ENCODE measurements at regions not wholly inside any gene's neighbourhood (a gene's known extent, or its start where the extent isn't known, plus 50 kb on each side); places are given as distances from the start of the nearest gene placed in this dataset.

DNA sequence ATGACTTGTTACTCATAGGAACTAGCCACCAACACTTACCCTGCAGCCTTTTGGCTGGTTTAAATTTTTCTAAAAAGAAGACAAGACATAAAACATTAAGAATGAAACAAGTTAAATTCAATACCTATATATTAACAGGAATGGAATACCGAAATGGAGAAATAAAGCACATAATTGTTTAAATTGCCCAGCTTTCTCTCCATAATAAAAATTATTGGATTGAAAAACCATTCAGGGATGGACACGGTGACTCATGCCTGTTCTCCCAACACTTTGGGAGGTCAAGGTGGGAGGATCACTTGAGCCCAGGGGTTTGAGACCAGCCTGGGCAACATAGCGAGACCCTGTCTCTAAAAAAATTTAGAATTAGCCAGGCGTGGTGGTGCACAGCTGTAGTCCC is 179.4 kb upstream of the MKLN1 start:
- no peak for DNase-seq (ENCODE audit: extremely low spot score, unreplicated experiment)
- no peaks in the 10 kb centered on the region for H3K4me1 Mint-ChIP-seq (ENCODE audit: unreplicated experiment)
- no peak overlapping the region for H3K4me3 Mint-ChIP-seq
- peaks cover 4% of the 10 kb centered on the region for H3K27me3 Mint-ChIP-seq
- no peaks in the 10 kb centered on the region for H3K9me3 Mint-ChIP-seq
- no peak overlapping the region for H3K27ac Mint-ChIP-seq
- no peaks in the 10 kb centered on the region for H3K36me3 Mint-ChIP-seq
- TF ChIP-seq, protein P1, sequence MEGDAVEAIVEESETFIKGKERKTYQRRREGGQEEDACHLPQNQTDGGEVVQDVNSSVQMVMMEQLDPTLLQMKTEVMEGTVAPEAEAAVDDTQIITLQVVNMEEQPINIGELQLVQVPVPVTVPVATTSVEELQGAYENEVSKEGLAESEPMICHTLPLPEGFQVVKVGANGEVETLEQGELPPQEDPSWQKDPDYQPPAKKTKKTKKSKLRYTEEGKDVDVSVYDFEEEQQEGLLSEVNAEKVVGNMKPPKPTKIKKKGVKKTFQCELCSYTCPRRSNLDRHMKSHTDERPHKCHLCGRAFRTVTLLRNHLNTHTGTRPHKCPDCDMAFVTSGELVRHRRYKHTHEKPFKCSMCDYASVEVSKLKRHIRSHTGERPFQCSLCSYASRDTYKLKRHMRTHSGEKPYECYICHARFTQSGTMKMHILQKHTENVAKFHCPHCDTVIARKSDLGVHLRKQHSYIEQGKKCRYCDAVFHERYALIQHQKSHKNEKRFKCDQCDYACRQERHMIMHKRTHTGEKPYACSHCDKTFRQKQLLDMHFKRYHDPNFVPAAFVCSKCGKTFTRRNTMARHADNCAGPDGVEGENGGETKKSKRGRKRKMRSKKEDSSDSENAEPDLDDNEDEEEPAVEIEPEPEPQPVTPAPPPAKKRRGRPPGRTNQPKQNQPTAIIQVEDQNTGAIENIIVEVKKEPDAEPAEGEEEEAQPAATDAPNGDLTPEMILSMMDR (conservative IDR thresholded peaks at IDR 0.05) = no peak

DNA sequence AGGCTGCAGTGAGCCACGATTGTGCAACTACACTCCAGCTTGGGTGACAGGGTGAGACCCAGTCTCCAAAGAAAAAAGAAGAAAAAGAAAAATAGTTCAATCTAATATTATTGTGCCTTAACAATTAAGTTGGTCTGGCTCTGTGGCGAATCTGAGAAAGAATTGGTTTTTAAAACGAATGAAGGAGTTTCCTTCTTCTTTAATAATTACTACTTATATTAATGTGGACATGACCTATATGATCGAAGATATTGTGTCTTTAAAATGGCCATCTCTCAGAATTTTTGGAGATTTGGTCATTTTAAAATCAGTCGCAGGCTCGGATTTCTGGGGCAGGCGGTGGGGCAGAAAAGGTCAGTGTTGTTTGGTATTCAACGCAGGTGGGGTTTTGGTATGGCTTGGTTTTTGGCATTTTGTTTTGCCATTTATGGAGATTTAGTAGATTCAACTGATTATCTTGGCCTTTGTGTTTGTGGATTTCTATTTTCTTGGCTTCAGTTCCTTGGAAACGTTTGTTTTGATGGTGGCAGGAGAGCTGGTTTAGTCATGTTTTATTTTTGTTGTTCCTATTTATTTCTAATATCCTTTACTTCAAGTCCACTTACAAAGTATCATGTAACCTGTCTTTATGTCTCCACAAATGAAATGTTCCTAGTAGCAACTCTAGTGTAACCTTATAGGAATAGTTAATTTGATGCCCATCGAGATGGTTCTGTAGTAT is 178.8 kb upstream of the MKLN1 start:
- H3K4me1 Mint-ChIP-seq (ENCODE audit: unreplicated experiment) = no peaks in the 10 kb centered on the region

DNA sequence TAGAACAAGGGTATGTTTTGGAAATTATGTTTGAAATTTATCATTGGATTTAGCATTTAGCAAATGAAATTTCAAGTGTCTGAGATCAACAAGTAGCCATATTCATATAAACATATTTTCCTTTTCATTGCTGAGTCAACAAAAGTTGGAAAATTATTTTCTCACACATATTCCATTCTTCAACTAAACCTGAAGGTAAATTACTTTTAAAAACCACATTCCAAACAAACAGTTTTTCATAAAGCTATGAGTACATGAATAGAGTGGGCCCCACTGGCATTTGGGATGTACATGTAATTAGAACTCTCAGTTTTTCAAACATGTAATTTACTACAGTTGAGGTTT is 178.3 kb upstream of the MKLN1 start:
- H3K9me3 Mint-ChIP-seq = no peaks in the 10 kb centered on the region
- no peaks in the 10 kb centered on the region for H3K4me1 Mint-ChIP-seq (ENCODE audit: unreplicated experiment)
- DNase-seq (ENCODE audit: extremely low spot score, unreplicated experiment) = no peak
- TF ChIP-seq, protein P1 (conservative IDR thresholded peaks at IDR 0.05) = no peak
- H3K4me3 Mint-ChIP-seq = no peak overlapping the region
- H3K36me3 Mint-ChIP-seq = no peaks in the 10 kb centered on the region
- no peak overlapping the region for H3K27ac Mint-ChIP-seq
- peaks cover 4% of the 10 kb centered on the region for H3K27me3 Mint-ChIP-seq

More for the DNA sequence above, 178.8 kb upstream of the MKLN1 start:
- Mint-ChIP-seq H3K9me3 (no peaks in the 10 kb centered on the region), H3K4me3 (no peak overlapping the region), H3K36me3 (no peaks in the 10 kb centered on the region), H3K27ac (no peak overlapping the region), H3K27me3 (peaks cover 4% of the 10 kb centered on the region)
- DNase-seq (ENCODE audit: extremely low spot score, unreplicated experiment) = no peak
- TF ChIP-seq, protein P1 (conservative IDR thresholded peaks at IDR 0.05) = no peak

GRCh38 chr7:131149840-131150239 is 177.8 kb upstream of the MKLN1 start:
- TF ChIP-seq, protein P1 (conservative IDR thresholded peaks at IDR 0.05) = no peak
- Mint-ChIP-seq H3K9me3 (no peaks in the 10 kb centered on the region), H3K27ac (no peak overlapping the region), H3K27me3 (peaks cover 4% of the 10 kb centered on the region), H3K36me3 (no peaks in the 10 kb centered on the region), H3K4me3 (no peak overlapping the region), H3K4me1 (ENCODE audit: unreplicated experiment) (no peaks in the 10 kb centered on the region)
- DNase-seq (ENCODE audit: extremely low spot score, unreplicated experiment) = no peak

- H3K36me3 Mint-ChIP-seq = no peaks in the 10 kb centered on the region
- H3K27me3 Mint-ChIP-seq = peaks cover 4% of the 10 kb centered on the region
Measured at GRCh38 chr7:131151034-131151433, 176.6 kb upstream of the MKLN1 start.

More at GRCh38 chr7:131151034-131151433, 176.6 kb upstream of the MKLN1 start:
- Mint-ChIP-seq H3K27ac (no peak overlapping the region), H3K4me1 (ENCODE audit: unreplicated experiment) (no peaks in the 10 kb centered on the region), H3K9me3 (no peaks in the 10 kb centered on the region), H3K4me3 (no peak overlapping the region)
- no peak for DNase-seq (ENCODE audit: extremely low spot score, unreplicated experiment)
- TF ChIP-seq, protein P1 (conservative IDR thresholded peaks at IDR 0.05) = no peak
